ENCODE measurements at regions not wholly inside any gene's neighbourhood (a gene's known extent, or its start where the extent isn't known, plus 50 kb on each side); places are given as distances from the start of the nearest gene placed in this dataset.

DNA sequence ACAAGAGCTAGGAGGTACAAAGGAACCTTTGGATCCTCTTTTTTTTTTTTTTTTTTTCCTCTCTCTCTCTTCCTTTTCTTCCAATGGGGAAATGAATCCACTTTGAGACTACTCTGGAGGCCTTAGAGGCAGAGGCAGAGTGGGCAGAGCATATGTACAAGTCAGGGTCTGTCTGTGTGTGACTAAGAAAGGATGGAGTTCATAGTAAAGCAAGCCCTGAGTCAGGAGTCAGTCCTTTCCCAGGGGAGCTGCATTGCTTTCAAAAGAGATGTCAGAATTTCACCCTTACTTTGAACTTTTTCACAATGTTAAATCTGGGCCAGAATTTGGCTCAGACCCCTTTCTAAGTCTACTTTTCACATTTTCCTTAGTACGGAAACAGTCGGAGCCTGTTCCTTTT is 792.4 kb upstream of the C9orf72 start:
- no peak for TF ChIP-seq EZH2phosphoT487 (IDR thresholded peaks at IDR 0.05; ENCODE audit: borderline replicate concordance)
- TF ChIP-seq, protein P1, sequence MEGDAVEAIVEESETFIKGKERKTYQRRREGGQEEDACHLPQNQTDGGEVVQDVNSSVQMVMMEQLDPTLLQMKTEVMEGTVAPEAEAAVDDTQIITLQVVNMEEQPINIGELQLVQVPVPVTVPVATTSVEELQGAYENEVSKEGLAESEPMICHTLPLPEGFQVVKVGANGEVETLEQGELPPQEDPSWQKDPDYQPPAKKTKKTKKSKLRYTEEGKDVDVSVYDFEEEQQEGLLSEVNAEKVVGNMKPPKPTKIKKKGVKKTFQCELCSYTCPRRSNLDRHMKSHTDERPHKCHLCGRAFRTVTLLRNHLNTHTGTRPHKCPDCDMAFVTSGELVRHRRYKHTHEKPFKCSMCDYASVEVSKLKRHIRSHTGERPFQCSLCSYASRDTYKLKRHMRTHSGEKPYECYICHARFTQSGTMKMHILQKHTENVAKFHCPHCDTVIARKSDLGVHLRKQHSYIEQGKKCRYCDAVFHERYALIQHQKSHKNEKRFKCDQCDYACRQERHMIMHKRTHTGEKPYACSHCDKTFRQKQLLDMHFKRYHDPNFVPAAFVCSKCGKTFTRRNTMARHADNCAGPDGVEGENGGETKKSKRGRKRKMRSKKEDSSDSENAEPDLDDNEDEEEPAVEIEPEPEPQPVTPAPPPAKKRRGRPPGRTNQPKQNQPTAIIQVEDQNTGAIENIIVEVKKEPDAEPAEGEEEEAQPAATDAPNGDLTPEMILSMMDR (conservative IDR thresholded peaks at IDR 0.05; ENCODE audit: low read length) = no peak

Data from Loucy (cell line).